ENCODE measurements at regions not wholly inside any gene's neighbourhood (a gene's known extent, or its start where the extent isn't known, plus 50 kb on each side); places are given as distances from the start of the nearest gene placed in this dataset.

GRCh38 chr2:209062210-209062609, 361.6 kb upstream of the MAP2 start:
- dilution Hi-C loops (cut with MboI; ENCODE audit: extremely low pct_ligation_motif_present, low sequenced_read_pairs) = no loop called here
- Histone ChIP-seq H3K36me3 (ENCODE audit: control insufficient read depth in 2 of 2, extremely low read depth in 1 of 2, insufficient read depth in 2 of 2, low read length in 2 of 2) (no peaks in the 10 kb centered on the region), H3K9me3 (ENCODE audit: control insufficient read depth, low read depth, low read length) (no peaks in the 10 kb centered on the region), H3K4me2 (ENCODE audit: control insufficient read depth, extremely low read depth, insufficient read depth, low read depth, low read length) (no peak overlapping the region), H3K4me3 (ENCODE audit: control insufficient read depth in 2 of 3, extremely low read depth in 1 of 3, insufficient read depth in 2 of 3, low read depth in 1 of 3, low read length in 3 of 3) (no peak overlapping the region), H3K9me1 (ENCODE audit: control insufficient read depth, extremely low read depth, insufficient read depth, low read length) (no peaks in the 10 kb centered on the region), H3K4me1 (ENCODE audit: control insufficient read depth, extremely low read depth, insufficient read depth, low read length) (no peaks in the 10 kb centered on the region), H3K27me3 (ENCODE audit: control insufficient read depth, extremely low read depth, insufficient read depth, low read length) (no peaks in the 10 kb centered on the region), H3K9ac (ENCODE audit: control insufficient read depth, extremely low read depth, insufficient read depth, low read length) (no peak overlapping the region), H2AFZ (ENCODE audit: control insufficient read depth, low read length) (no peak overlapping the region), H4K20me1 (ENCODE audit: control insufficient read depth, extremely low read depth, insufficient read depth, low read length) (no peaks in the 10 kb centered on the region), H3K27ac (ENCODE audit: control insufficient read depth, insufficient read depth, low read length) (no peak overlapping the region), H3K79me2 (ENCODE audit: control insufficient read depth, insufficient read depth, low read length) (no peaks in the 10 kb centered on the region)
- FAIRE-seq = no peak
- TF ChIP-seq CTCF (optimal IDR thresholded peaks at IDR 0.05 in 1 of 3, IDR thresholded peaks at IDR 0.05 in 1 of 3, conservative IDR thresholded peaks at IDR 0.05 in 1 of 3; ENCODE audit: extremely low read depth in 1 of 3, insufficient read depth in 2 of 3, low read length in 3 of 3) (no peak), EZH2 (IDR thresholded peaks at IDR 0.05; ENCODE audit: low read length) (no peak)
- DNase-seq (ENCODE audit: low read depth, low spot score) = no peak

- Histone ChIP-seq H3K79me2 (ENCODE audit: control insufficient read depth, insufficient read depth, low read length) (no peaks in the 10 kb centered on the region), H2AFZ (ENCODE audit: control insufficient read depth, low read length) (no peak overlapping the region), H3K9me3 (ENCODE audit: control insufficient read depth, low read depth, low read length) (no peaks in the 10 kb centered on the region), H3K4me1 (ENCODE audit: control insufficient read depth, extremely low read depth, insufficient read depth, low read length) (no peaks in the 10 kb centered on the region), H3K4me2 (ENCODE audit: control insufficient read depth, extremely low read depth, insufficient read depth, low read depth, low read length) (no peak overlapping the region), H4K20me1 (ENCODE audit: control insufficient read depth, extremely low read depth, insufficient read depth, low read length) (no peaks in the 10 kb centered on the region), H3K27me3 (ENCODE audit: control insufficient read depth, extremely low read depth, insufficient read depth, low read length) (no peaks in the 10 kb centered on the region), H3K27ac (ENCODE audit: control insufficient read depth, insufficient read depth, low read length) (no peak overlapping the region), H3K36me3 (ENCODE audit: control insufficient read depth in 2 of 2, extremely low read depth in 1 of 2, insufficient read depth in 2 of 2, low read length in 2 of 2) (no peaks in the 10 kb centered on the region), H3K9me1 (ENCODE audit: control insufficient read depth, extremely low read depth, insufficient read depth, low read length) (no peaks in the 10 kb centered on the region), H3K4me3 (ENCODE audit: control insufficient read depth in 2 of 3, extremely low read depth in 1 of 3, insufficient read depth in 2 of 3, low read depth in 1 of 3, low read length in 3 of 3) (no peak overlapping the region), H3K9ac (ENCODE audit: control insufficient read depth, extremely low read depth, insufficient read depth, low read length) (no peak overlapping the region)
- dilution Hi-C loops (cut with MboI; ENCODE audit: extremely low pct_ligation_motif_present, low sequenced_read_pairs) = no loop called here
- TF ChIP-seq EZH2 (IDR thresholded peaks at IDR 0.05; ENCODE audit: low read length) (no peak), CTCF (optimal IDR thresholded peaks at IDR 0.05 in 1 of 3, IDR thresholded peaks at IDR 0.05 in 1 of 3, conservative IDR thresholded peaks at IDR 0.05 in 1 of 3; ENCODE audit: extremely low read depth in 1 of 3, insufficient read depth in 2 of 3, low read length in 3 of 3) (no peak)
- no peak for FAIRE-seq
- DNase-seq (ENCODE audit: low read depth, low spot score) = no peak
Observed at GRCh38 chr2:209070262-209070661, 353.6 kb upstream of the MAP2 start.

All from keratinocyte (primary cell).